ENCODE measurements at regions not wholly inside any gene's neighbourhood (a gene's known extent, or its start where the extent isn't known, plus 50 kb on each side); places are given as distances from the start of the nearest gene placed in this dataset.

- TF ChIP-seq POLR2A (IDR thresholded peaks at IDR 0.05): no peak
- TF ChIP-seq CTCF (IDR thresholded peaks at IDR 0.05): no peak
- no peak for TF ChIP-seq POLR2AphosphoS5 (IDR thresholded peaks at IDR 0.05)
Observed at GRCh38 chr4:177161781-177162180, 147.9 kb upstream of the NEIL3 start.
